GM13976 (cell line): ENCODE measurements at regions not wholly inside any gene's neighbourhood (a gene's known extent, or its start where the extent isn't known, plus 50 kb on each side); places are given as distances from the start of the nearest gene placed in this dataset.

Source experiments
- DNase-seq: peaks from one replicate; pipeline ENCODE4 v3.0.0; 2012; ENCODE audit warnings: low spot score
- in situ Hi-C: fragments of 300-500 bp; cut with MboI; formaldehyde crosslinking; loops from one replicate; pipeline ENCODE4 v1.12.0; 2022; ENCODE audit warnings: low sequenced_read_pairs, mixed read lengths, inconsistent platforms; ENCODE audit not compliant: unreplicated experiment
- TF ChIP-seq, protein P1 (sequence below): IDR thresholded peaks from 2 replicates; pipeline ENCODE4 v1.5.1; 2012; ENCODE audit warnings: borderline replicate concordance, mild to moderate bottlenecking; ENCODE audit not compliant: insufficient read depth; ENCODE audit errors: extremely low read depth, missing control alignments, control extremely low read depth

DNA sequence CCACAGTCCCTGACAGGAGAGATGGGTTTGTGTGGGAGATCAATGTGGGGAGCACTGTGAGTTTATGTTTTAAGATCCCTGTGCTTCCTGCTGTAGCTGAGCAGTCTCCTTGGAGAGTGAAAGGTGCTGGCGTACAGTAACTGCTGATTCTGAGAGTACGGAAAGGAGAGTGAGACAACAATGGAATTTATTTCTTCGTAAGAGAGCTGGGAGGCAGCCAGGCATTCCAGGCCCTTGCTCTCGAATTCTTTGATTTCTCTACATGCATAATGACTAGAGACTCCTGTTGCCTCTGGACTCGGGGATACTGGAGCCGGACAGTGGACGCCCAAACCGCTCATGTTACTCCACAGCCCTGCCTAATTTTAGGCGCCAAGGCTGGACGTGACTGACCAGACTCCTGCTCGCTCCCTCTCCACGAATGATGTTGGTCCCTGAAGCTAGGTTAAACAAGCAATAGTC lies 131.0 kb upstream of the PHACTR1 start:
- TF ChIP-seq, protein P1, sequence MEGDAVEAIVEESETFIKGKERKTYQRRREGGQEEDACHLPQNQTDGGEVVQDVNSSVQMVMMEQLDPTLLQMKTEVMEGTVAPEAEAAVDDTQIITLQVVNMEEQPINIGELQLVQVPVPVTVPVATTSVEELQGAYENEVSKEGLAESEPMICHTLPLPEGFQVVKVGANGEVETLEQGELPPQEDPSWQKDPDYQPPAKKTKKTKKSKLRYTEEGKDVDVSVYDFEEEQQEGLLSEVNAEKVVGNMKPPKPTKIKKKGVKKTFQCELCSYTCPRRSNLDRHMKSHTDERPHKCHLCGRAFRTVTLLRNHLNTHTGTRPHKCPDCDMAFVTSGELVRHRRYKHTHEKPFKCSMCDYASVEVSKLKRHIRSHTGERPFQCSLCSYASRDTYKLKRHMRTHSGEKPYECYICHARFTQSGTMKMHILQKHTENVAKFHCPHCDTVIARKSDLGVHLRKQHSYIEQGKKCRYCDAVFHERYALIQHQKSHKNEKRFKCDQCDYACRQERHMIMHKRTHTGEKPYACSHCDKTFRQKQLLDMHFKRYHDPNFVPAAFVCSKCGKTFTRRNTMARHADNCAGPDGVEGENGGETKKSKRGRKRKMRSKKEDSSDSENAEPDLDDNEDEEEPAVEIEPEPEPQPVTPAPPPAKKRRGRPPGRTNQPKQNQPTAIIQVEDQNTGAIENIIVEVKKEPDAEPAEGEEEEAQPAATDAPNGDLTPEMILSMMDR = no peak
- DNase-seq = no peak
- in situ Hi-C loops = no loop called here

DNA sequence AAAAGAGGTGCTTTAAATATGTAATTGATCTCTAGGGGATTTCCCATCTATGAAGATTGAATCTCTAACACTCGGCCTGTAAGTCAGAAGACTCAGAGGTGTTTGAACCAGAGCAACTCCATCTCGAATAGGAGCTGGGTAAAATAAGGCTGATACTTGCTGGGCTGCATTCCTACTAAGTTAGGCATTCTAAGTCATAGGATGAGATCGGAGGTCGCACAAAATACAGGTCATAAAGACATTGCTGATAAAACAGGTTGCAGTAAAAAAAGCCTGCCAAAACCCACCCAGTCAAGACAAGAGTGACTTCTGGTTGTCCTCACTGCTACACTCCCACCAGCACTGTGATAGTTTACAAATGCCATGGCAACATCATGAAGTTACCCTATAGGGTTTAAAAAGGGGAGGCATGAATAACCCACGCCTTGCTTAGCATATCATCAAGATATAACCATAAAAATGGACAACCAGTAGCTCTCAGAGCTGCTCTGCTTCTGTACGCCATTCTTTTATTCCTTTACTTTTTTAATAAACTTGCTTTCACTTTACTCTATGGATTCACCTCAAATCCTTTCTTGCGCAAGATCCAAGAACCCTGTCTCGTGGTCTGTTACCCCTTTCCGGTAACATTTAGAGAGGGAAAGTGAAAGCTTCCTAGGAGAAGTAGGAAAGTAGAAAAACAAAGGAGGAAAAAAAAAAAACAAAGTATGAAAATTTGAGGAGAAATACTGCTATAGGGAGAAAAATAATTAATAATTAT lies 129.7 kb upstream of the PHACTR1 start:
- in situ Hi-C loops = no loop called here
- no peak for DNase-seq
- TF ChIP-seq, protein P1 = no peak

DNA sequence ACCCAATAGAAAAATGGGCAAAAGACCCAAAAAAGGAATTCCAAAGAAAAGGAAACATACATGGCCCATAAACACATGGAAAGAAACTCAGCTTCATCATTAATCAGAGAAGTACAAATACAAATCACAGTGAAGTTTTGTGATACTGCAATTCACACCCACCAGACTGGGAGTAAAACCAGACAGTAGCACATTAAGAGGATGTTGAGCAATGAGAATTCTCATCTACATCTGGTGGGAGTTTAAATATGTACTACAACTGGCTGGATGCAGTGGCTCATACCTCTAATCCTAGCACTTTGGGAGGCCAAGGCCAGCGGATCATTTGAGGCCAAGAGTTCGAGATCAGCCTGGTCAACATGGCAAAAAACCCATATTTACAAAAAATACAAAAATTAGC lies 125.7 kb upstream of the PHACTR1 start:
- TF ChIP-seq, protein P1 = no peak
- no peak for DNase-seq
- in situ Hi-C loops = no loop called here

DNA sequence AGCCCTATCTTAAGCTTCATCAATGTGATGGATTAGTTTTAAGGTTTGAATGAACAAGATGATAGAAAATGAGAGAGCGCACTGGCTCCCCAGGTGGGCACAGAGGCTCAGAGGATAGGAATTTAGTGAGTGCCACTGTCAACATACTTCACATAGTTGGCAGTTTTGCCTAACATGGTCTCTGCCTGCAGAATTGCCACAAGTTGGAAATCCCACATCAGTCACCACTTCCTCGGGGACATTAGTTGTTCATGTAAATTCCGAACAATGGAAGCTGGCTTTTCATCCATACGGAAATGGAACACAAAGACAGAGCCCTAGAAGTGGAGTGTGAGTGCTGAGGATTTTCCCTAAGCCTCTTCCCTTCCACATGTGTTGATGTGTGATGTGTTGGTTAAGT lies 123.9 kb upstream of the PHACTR1 start:
- TF ChIP-seq, protein P1 = no peak
- DNase-seq = no peak
- in situ Hi-C loops = no loop called here

DNA sequence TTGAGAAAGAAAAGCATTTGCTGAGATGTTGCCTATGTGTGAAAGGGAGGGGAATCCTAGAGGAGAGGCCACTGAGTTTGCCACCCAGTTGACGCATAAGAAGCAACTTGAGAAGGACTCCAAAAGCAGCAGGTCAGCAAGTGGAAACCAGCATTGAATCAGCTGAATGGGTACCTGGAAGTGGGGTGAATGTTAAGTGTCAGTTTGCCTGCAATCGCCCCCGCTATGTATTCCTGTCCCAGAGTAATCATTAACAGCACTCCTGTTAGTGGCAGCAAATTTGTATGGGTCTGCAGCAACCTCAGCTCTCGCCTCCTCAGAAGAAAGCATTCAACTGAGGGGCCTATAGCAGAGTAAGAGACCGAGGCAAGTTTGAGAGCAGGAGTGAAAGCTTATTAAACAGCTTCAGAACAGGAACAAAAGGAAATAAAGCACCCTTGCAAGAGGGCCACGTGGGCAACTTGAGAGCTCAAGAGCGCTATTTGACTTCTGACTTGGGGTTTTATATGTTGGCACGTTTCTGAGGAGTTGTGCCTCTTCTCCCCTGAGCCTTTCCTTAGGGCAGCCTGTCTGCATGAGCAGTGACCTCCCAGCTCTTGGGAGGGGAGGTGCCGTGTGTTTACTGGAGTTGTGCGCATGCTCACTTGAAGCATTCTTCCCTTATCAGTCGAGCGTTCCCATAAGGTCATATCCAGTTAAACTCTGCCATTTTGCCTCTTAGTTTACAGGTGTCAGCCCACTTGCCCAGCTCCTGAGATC lies 122.6 kb upstream of the PHACTR1 start:
- no peak for DNase-seq
- TF ChIP-seq, protein P1 = no peak
- in situ Hi-C loops = no loop called here

DNA sequence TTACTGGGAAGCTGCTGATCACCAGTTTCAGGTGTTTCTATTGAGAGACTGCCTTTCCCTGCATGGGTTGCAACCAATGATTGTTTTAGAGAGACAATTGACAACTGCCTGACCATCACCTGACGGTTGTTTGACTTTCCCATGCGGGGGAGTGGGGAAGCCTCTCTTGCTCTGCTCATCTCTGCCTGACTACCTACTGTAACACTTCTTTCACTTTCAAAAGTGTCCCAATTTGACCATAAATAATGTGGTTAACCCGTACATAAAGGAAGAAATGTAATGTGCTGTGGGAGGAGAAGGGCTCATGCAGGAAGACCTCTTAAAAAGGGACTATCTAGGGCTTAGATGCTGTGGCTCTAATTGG lies 122.1 kb upstream of the PHACTR1 start:
- TF ChIP-seq, protein P1 = no peak
- in situ Hi-C loops = no loop called here
- no peak for DNase-seq
